PFSK-1 (cell line): ENCODE measurements at regions not wholly inside any gene's neighbourhood (a gene's known extent, or its start where the extent isn't known, plus 50 kb on each side); places are given as distances from the start of the nearest gene placed in this dataset.

ENCODE experiments used
- POLR2AphosphoS5 ChIP-seq: IDR thresholded peaks from 2 replicates; pipeline ENCODE4 v1.6.1; 2012; ENCODE audit warnings: low read depth, mild to moderate bottlenecking, control low read depth, low read length, moderate library complexity
- SIN3A ChIP-seq: IDR thresholded peaks from 2 replicates; pipeline ENCODE4 v1.6.1; 2012; ENCODE audit warnings: mild to moderate bottlenecking, low read length, moderate library complexity, borderline replicate concordance; ENCODE audit not compliant: insufficient read depth
- TAF1 ChIP-seq: IDR thresholded peaks from 2 replicates; pipeline ENCODE4 v1.6.1; 2012; ENCODE audit warnings: low read length, control low read depth, borderline replicate concordance; ENCODE audit not compliant: insufficient read depth
- TF ChIP-seq, protein P1 (sequence below), 2 experiments: IDR thresholded peaks; 2 replicates each; pipeline versions ENCODE4 v1.6.1 to v1.8.0; 2011 to 2012; ENCODE audit warnings: low read depth in 2 of 2, low read length in 2 of 2, control low read depth in 1 of 2, inconsistent platforms in 1 of 2, mild to moderate bottlenecking in 1 of 2, moderate library complexity in 1 of 2; ENCODE audit not compliant: insufficient read depth in 1 of 2

DNA sequence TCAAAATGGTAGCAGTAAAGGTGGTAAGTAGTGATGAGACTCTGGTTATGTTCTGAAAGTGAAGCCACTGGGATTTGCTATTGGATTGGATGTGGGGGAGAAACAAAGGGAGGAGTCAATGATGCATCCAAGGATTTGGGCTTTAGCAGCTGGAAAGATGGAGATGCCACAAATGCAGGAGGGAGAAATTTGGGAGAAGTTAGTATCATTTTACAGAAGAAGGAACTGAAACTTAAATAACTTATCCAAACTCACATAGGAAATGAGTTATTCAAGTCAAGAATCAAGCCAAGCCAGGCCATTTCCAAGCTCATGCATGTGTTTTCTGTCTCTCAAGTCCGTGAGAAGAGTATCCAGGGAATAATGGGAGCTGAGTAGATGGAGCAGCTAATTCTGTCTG is 155.1 kb upstream of the TNFAIP3 start:
- TF ChIP-seq, protein P1, sequence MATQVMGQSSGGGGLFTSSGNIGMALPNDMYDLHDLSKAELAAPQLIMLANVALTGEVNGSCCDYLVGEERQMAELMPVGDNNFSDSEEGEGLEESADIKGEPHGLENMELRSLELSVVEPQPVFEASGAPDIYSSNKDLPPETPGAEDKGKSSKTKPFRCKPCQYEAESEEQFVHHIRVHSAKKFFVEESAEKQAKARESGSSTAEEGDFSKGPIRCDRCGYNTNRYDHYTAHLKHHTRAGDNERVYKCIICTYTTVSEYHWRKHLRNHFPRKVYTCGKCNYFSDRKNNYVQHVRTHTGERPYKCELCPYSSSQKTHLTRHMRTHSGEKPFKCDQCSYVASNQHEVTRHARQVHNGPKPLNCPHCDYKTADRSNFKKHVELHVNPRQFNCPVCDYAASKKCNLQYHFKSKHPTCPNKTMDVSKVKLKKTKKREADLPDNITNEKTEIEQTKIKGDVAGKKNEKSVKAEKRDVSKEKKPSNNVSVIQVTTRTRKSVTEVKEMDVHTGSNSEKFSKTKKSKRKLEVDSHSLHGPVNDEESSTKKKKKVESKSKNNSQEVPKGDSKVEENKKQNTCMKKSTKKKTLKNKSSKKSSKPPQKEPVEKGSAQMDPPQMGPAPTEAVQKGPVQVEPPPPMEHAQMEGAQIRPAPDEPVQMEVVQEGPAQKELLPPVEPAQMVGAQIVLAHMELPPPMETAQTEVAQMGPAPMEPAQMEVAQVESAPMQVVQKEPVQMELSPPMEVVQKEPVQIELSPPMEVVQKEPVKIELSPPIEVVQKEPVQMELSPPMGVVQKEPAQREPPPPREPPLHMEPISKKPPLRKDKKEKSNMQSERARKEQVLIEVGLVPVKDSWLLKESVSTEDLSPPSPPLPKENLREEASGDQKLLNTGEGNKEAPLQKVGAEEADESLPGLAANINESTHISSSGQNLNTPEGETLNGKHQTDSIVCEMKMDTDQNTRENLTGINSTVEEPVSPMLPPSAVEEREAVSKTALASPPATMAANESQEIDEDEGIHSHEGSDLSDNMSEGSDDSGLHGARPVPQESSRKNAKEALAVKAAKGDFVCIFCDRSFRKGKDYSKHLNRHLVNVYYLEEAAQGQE (IDR thresholded peaks at IDR 0.05; ENCODE audit: insufficient read depth in 1 of 2, low read depth in 2 of 2, low read length in 2 of 2) = no peak
- TF ChIP-seq TAF1 (no peak), SIN3A (no peak), POLR2AphosphoS5 (no peak)
